ENCODE measurements at regions not wholly inside any gene's neighbourhood (a gene's known extent, or its start where the extent isn't known, plus 50 kb on each side); places are given as distances from the start of the nearest gene placed in this dataset.

GRCh38 chr13:54445865-54446264, 1417.3 kb downstream of the OLFM4 start:
- TF ChIP-seq CTCF (conservative IDR thresholded peaks at IDR 0.05 in 1 of 2, IDR thresholded peaks at IDR 0.05 in 1 of 2; ENCODE audit: low read depth in 1 of 2, low read length in 2 of 2) (no peak), EZH2 (IDR thresholded peaks at IDR 0.05; ENCODE audit: low read length, missing control alignments) (no peak)
